ENCODE measurements at regions not wholly inside any gene's neighbourhood (a gene's known extent, or its start where the extent isn't known, plus 50 kb on each side); places are given as distances from the start of the nearest gene placed in this dataset.

GRCh38 chr2:145085612-145086011, 565.7 kb upstream of the ZEB2 start:
- H3K9me3 Mint-ChIP-seq, result no peaks in the 10 kb centered on the region
- DNase-seq (no peak), ATAC-seq (no peak)
- H3K27me3 Mint-ChIP-seq (ENCODE audit: low read depth), result no peaks in the 10 kb centered on the region
- H3K36me3 Mint-ChIP-seq (ENCODE audit: insufficient read depth), result no peaks in the 10 kb centered on the region
- no peaks in the 10 kb centered on the region for H3K4me1 Mint-ChIP-seq (ENCODE audit: low read depth)
- H3K4me3 Mint-ChIP-seq, result no peak overlapping the region

GRCh38 chr2:145080426-145080825, 560.5 kb upstream of the ZEB2 start:
- no peak for DNase-seq
- Mint-ChIP-seq H3K9me3 (no peaks in the 10 kb centered on the region), H3K4me3 (no peak overlapping the region), H3K36me3 (ENCODE audit: insufficient read depth) (no peaks in the 10 kb centered on the region), H3K27me3 (ENCODE audit: low read depth) (no peaks in the 10 kb centered on the region), H3K4me1 (ENCODE audit: low read depth) (no peaks in the 10 kb centered on the region)
- ATAC-seq, result no peak

GRCh38 chr2:145079641-145080040, 559.7 kb upstream of the ZEB2 start:
- Mint-ChIP-seq H3K9me3 (no peaks in the 10 kb centered on the region), H3K4me1 (ENCODE audit: low read depth) (no peaks in the 10 kb centered on the region), H3K4me3 (no peak overlapping the region), H3K36me3 (ENCODE audit: insufficient read depth) (no peaks in the 10 kb centered on the region), H3K27me3 (ENCODE audit: low read depth) (no peaks in the 10 kb centered on the region)
- no peak for ATAC-seq
- DNase-seq, result no peak

GRCh38 chr2:145078923-145079322, 559.0 kb upstream of the ZEB2 start:
- H3K4me1 Mint-ChIP-seq (ENCODE audit: low read depth), result no peaks in the 10 kb centered on the region
- no peak overlapping the region for H3K4me3 Mint-ChIP-seq
- H3K36me3 Mint-ChIP-seq (ENCODE audit: insufficient read depth), result no peaks in the 10 kb centered on the region
- no peak for DNase-seq
- H3K27me3 Mint-ChIP-seq (ENCODE audit: low read depth), result no peaks in the 10 kb centered on the region
- ATAC-seq, result no peak
- no peaks in the 10 kb centered on the region for H3K9me3 Mint-ChIP-seq

- H3K4me3 Mint-ChIP-seq, result no peak overlapping the region
- H3K4me1 Mint-ChIP-seq (ENCODE audit: low read depth), result no peaks in the 10 kb centered on the region
- no peak for ATAC-seq
- H3K36me3 Mint-ChIP-seq (ENCODE audit: insufficient read depth), result no peaks in the 10 kb centered on the region
- H3K27me3 Mint-ChIP-seq (ENCODE audit: low read depth), result no peaks in the 10 kb centered on the region
- H3K9me3 Mint-ChIP-seq, result no peaks in the 10 kb centered on the region
- no peak for DNase-seq
Measured at GRCh38 chr2:145076085-145076484, 556.2 kb upstream of the ZEB2 start.

GRCh38 chr2:145075454-145076062, 555.6 kb upstream of the ZEB2 start:
- DNase-seq, result no peak

GRCh38 chr2:145070703-145071102, 550.8 kb upstream of the ZEB2 start:
- no peaks in the 10 kb centered on the region for H3K27me3 Mint-ChIP-seq (ENCODE audit: low read depth)
- no peak for ATAC-seq
- H3K4me1 Mint-ChIP-seq (ENCODE audit: low read depth), result no peaks in the 10 kb centered on the region
- no peaks in the 10 kb centered on the region for H3K36me3 Mint-ChIP-seq (ENCODE audit: insufficient read depth)
- no peak for DNase-seq
- peaks cover 6% of the 10 kb centered on the region for H3K9me3 Mint-ChIP-seq
- H3K4me3 Mint-ChIP-seq, result no peak overlapping the region

More at GRCh38 chr2:145075454-145076062, 555.6 kb upstream of the ZEB2 start:
- no peaks in the 10 kb centered on the region for H3K9me3 Mint-ChIP-seq
- no peaks in the 10 kb centered on the region for H3K27me3 Mint-ChIP-seq (ENCODE audit: low read depth)
- H3K4me3 Mint-ChIP-seq, result no peak overlapping the region
- no peaks in the 10 kb centered on the region for H3K4me1 Mint-ChIP-seq (ENCODE audit: low read depth)
- no peak for ATAC-seq
- H3K36me3 Mint-ChIP-seq (ENCODE audit: insufficient read depth), result no peaks in the 10 kb centered on the region

- Mint-ChIP-seq H3K9me3 (peaks cover 6% of the 10 kb centered on the region), H3K27me3 (ENCODE audit: low read depth) (no peaks in the 10 kb centered on the region), H3K4me3 (no peak overlapping the region), H3K36me3 (ENCODE audit: insufficient read depth) (no peaks in the 10 kb centered on the region), H3K4me1 (ENCODE audit: low read depth) (no peaks in the 10 kb centered on the region)
- no peak for ATAC-seq
- DNase-seq, result no peak
Measured at GRCh38 chr2:145068509-145068908, 548.6 kb upstream of the ZEB2 start.

- Mint-ChIP-seq H3K4me1 (ENCODE audit: low read depth) (no peaks in the 10 kb centered on the region), H3K36me3 (ENCODE audit: insufficient read depth) (no peaks in the 10 kb centered on the region), H3K4me3 (no peak overlapping the region), H3K9me3 (peaks cover 6% of the 10 kb centered on the region), H3K27me3 (ENCODE audit: low read depth) (no peaks in the 10 kb centered on the region)
- ATAC-seq (no peak), DNase-seq (no peak)
Measured at GRCh38 chr2:145067549-145068030, 547.7 kb upstream of the ZEB2 start.

GRCh38 chr2:145066856-145067548, 547.1 kb upstream of the ZEB2 start:
- H3K36me3 Mint-ChIP-seq (ENCODE audit: insufficient read depth), result no peaks in the 10 kb centered on the region
- H3K27me3 Mint-ChIP-seq (ENCODE audit: low read depth), result no peaks in the 10 kb centered on the region
- DNase-seq (no peak), ATAC-seq (no peak)
- H3K9me3 Mint-ChIP-seq, result peaks cover 6% of the 10 kb centered on the region
- no peaks in the 10 kb centered on the region for H3K4me1 Mint-ChIP-seq (ENCODE audit: low read depth)
- H3K4me3 Mint-ChIP-seq, result no peak overlapping the region

GRCh38 chr2:145066151-145066661, 546.3 kb upstream of the ZEB2 start:
- Mint-ChIP-seq H3K36me3 (ENCODE audit: insufficient read depth) (no peaks in the 10 kb centered on the region), H3K9me3 (peaks cover 6% of the 10 kb centered on the region), H3K4me1 (ENCODE audit: low read depth) (no peaks in the 10 kb centered on the region), H3K4me3 (no peak overlapping the region), H3K27me3 (ENCODE audit: low read depth) (no peaks in the 10 kb centered on the region)
- ATAC-seq (no peak), DNase-seq (no peak)

- DNase-seq (no peak), ATAC-seq (no peak)
- no peaks in the 10 kb centered on the region for H3K4me1 Mint-ChIP-seq (ENCODE audit: low read depth)
- H3K27me3 Mint-ChIP-seq (ENCODE audit: low read depth), result no peaks in the 10 kb centered on the region
- H3K9me3 Mint-ChIP-seq, result peaks cover 6% of the 10 kb centered on the region
- no peaks in the 10 kb centered on the region for H3K36me3 Mint-ChIP-seq (ENCODE audit: insufficient read depth)
- no peak overlapping the region for H3K4me3 Mint-ChIP-seq
Measured at GRCh38 chr2:145065342-145065741, 545.4 kb upstream of the ZEB2 start.

GRCh38 chr2:145064511-145064910, 544.6 kb upstream of the ZEB2 start:
- H3K4me3 Mint-ChIP-seq, result no peak overlapping the region
- H3K9me3 Mint-ChIP-seq, result peaks cover 5% of the 10 kb centered on the region
- DNase-seq (no peak), ATAC-seq (no peak)
- H3K4me1 Mint-ChIP-seq (ENCODE audit: low read depth), result no peaks in the 10 kb centered on the region
- no peaks in the 10 kb centered on the region for H3K36me3 Mint-ChIP-seq (ENCODE audit: insufficient read depth)
- no peaks in the 10 kb centered on the region for H3K27me3 Mint-ChIP-seq (ENCODE audit: low read depth)

- Mint-ChIP-seq H3K36me3 (ENCODE audit: insufficient read depth) (no peaks in the 10 kb centered on the region), H3K27me3 (ENCODE audit: low read depth) (no peaks in the 10 kb centered on the region), H3K4me1 (ENCODE audit: low read depth) (no peaks in the 10 kb centered on the region), H3K9me3 (no peaks in the 10 kb centered on the region), H3K4me3 (no peak overlapping the region)
- no peak for ATAC-seq
- no peak for DNase-seq
Measured at GRCh38 chr2:145060876-145061275, 541.0 kb upstream of the ZEB2 start.

GRCh38 chr2:145059914-145060313, 540.0 kb upstream of the ZEB2 start:
- ATAC-seq, result no peak
- Mint-ChIP-seq H3K27me3 (ENCODE audit: low read depth) (no peaks in the 10 kb centered on the region), H3K4me3 (no peak overlapping the region), H3K4me1 (ENCODE audit: low read depth) (no peaks in the 10 kb centered on the region), H3K9me3 (no peaks in the 10 kb centered on the region), H3K36me3 (ENCODE audit: insufficient read depth) (no peaks in the 10 kb centered on the region)
- no peak for DNase-seq
